ENCODE measurements at regions not wholly inside any gene's neighbourhood (a gene's known extent, or its start where the extent isn't known, plus 50 kb on each side); places are given as distances from the start of the nearest gene placed in this dataset.
"Not testable (repeated sequence)": the region's sequence is repeated elsewhere in the genome, so short reads cannot be mapped to it uniquely, and the experiment has no call there.

DNA sequence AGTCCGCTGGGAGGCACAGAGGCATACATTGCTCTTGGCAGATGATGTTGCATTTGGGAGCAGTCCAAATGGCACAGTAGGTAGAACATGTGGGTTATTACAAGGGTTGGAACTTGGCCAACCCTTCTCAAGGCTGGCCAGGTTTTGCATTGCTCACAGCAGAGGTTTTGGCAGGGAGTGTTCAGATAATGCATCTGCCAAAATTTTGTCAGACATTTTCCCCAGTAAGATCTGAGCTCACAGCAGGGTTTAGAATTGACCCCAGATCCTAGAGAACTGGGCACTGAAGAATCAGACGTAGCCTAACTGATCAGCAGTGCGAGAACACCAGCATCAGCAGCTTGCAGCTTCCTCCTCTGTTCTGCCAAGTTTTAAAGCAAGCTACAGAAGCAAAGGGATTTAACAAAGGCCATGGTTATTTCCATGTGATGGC is 468.8 kb upstream of the KIF2B start:
- DNase-seq (ENCODE audit: low read depth in 1 of 2, low spot score in 1 of 2) = no peak

DNA sequence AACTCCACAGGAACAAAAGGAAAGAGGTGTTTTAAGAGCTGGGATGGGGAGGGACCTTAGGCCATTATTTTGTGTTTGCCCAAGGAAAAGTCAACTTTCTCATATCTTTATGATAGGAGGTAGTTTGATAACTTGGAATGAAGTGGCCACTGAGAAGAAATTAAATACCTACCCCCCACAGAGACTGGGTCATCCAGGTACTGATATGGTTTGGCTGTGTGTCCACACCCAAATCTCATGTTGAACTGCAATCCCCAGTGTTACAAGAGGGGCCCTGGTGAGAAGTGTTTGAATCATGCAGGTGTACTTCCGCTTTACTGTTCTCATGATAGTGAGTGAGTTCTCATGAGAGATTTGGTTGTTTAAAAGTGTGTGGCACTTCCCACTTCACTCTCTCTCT is 477.9 kb upstream of the KIF2B start:
- DNase-seq (ENCODE audit: low read depth in 1 of 2, low spot score in 1 of 2) = no peak

DNA sequence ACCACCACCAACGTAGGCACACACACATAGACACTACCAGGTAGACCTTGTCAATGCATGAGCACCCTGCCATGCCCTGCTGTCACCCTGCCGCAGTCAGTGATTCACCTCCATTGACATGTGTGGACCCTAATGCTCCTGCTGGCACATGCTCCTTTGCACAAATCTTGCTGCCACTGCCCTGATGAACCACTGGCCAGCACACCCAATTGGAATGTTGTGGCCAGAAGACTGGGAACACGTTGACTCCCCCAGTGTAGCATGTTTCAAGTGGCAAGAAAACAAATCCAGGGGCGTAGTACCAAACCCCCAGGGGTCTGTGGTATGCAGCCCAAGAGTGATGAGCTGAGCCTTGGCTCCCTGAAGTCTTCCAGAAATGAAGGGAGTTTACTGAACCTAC is 486.4 kb upstream of the KIF2B start:
- no peak for DNase-seq (ENCODE audit: low read depth in 1 of 2, low spot score in 1 of 2)

DNA sequence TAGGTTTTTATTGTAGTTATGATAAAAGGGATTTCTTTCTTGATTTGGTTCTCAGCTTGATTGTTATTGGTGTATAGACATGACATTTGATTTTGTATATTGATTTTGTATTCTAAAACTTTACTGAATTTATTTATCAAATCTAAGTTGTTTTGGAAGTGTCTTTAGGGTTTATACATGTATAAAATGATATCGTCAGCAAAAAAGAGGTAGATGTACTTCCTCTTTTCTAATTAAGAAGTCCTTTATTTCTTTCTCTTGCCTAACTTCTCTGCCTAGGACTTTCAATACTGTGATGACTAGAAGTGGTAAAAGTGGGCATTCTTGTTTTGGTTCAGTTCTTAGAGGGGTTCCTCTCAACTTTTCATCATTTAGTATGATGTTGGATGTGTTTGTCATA is 487.3 kb upstream of the KIF2B start:
- no peak for DNase-seq (ENCODE audit: low read depth in 1 of 2, low spot score in 1 of 2)

DNA sequence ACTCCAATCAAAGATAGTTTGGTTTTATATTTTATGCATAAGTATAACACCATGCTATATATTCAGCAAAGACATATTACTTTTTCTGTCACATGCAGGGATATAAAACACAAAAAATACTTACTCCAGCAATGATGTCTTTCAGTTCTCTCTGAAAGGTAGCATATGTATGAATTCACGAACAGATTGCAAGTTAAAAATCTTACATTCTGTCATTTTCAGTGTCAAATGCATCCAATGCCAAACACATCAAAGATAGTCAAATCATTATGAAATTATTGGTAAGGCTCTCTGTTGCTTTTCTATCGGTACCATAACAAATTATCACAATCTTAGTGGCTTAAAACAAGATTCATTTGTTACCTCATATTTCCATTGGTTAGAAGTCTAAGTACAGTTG is 492.0 kb upstream of the KIF2B start:
- DNase-seq (ENCODE audit: low read depth in 1 of 2, low spot score in 1 of 2) = no peak

DNA sequence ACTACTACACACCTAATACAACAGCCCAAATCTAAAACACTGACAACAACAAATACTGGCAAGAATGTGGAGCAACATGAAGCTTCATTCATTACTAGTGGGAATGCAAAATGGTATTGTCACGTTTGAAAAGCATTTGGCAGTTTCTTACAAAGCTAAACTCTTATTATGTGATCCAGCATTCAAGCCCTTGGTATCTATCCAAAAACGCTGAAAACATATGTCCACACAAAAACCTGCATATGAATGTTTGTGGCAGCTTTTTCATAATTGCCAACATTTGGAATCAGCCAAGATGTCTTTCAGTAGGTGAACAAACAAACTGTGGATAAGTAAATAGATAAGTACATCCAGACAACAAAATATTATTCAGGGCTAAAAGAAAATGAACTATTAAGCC is 501.1 kb upstream of the KIF2B start:
- no peak for DNase-seq (ENCODE audit: low read depth in 1 of 2, low spot score in 1 of 2)

DNA sequence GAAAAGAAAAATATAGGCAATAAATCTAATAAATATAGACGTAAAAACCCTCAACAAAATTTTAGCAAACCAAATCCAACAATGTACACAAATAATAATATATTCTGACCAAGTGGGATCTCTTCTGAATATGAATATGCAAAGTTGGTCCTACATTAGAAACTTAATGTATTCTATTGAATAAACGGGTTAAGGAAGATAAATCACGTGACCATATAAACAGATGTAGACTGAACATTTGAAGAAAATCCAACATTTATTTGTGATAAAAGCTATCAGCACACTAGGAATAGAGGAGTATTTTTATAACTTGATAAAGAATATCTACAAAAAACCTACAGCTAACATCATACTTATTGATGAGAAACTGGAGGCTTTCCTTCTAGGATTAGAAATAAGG is 502.8 kb upstream of the KIF2B start:
- no peak for DNase-seq (ENCODE audit: low read depth in 1 of 2, low spot score in 1 of 2)

DNA sequence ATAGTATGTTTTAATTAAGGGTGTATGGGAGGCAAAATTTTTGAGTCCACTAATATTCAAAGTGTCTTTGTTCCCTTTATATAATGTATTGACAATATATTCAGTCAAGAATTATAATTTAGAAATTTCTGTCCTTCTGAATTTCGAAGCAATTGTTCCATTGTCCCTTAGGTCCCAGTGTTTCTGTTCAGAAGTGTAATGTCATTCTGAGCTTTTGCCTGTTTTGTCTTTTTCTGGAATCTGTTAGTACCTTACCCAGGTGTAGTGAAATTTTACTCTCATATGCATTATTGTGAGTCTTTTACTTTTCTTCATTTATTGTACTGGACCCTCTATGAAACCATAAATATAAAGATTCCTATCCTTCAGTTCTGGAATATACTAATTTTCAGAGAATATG is 505.7 kb upstream of the KIF2B start:
- DNase-seq (ENCODE audit: low read depth in 1 of 2, low spot score in 1 of 2) = no peak

DNA sequence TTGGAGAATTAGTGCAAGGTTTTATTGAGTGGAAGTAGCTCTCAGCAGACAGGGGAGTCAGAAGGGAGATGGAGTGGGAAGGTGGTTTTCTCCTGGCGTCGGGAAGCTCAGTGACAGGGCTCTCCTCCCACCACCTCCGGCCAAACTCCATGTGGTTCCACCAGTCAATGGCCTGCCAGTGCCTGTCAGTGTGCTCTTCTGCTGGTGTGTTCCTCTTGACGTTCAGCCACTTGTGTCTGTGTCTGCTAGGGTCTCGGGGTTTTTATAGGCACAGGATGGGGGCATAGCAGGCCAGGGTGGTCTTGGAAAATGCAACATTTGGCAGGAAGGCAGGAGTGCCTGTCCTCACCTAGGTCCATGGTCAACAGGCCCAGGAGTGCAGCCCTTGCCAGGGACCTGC is 506.7 kb upstream of the KIF2B start:
- DNase-seq (ENCODE audit: low read depth in 1 of 2, low spot score in 1 of 2) = no peak

DNA sequence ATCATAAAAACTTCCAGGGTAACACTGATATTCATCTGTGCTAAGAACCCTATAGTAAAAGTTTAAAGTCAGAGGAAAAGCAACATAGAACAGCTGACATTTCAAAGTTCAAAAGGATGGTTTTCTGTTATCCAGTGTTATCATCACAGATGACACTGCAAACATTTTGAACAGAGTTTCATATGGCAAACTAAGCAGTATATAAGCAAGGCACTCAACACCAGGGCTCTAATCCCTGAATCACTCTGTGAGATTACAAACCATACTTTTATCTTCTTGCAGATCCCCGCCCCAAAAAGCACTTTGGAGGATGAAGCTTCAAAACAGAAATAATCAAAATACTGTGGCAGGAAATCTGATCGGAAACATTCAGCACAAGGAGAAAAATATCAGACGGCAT is 508.2 kb upstream of the KIF2B start:
- no peak for DNase-seq (ENCODE audit: low read depth in 1 of 2, low spot score in 1 of 2)

DNA sequence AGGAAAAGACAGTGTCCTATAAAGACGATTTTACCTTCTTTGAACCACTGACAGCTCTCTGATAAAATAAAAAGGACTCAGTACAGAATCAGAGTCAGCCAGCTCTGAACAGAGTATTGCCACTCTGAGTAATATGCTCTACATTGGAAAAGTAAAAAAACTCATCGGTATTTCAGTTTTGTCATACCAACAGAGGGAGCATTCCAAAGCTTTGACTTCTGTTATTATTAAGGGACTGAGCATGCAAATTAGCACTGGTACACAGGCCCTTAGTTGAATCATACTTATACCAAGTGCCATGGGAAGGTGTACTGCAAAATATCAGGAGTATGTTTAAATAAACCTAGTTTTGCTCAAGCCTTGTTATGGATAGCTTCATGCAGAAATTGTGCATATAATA is 509.0 kb upstream of the KIF2B start:
- no peak for DNase-seq (ENCODE audit: low read depth in 1 of 2, low spot score in 1 of 2)

DNA sequence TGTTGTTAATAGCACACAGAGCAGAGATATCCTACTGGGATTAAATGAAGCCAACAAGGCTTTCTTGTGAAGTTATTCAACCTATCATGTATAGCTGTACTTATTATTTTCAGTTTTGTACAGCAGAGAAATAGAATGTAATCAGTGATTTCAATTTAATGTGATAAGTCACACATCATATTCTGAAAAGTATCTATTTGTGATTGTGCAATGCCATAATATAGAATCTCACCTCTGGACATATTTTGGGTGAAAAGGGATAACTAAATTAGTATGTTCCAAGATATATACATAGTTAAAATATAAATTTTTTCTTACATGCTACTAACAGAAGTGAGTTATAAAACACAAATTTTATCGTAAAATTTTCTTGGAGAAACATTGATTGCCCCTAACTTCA is 544.3 kb upstream of the KIF2B start:
- no peak for DNase-seq (ENCODE audit: low read depth in 1 of 2, low spot score in 1 of 2)

DNA sequence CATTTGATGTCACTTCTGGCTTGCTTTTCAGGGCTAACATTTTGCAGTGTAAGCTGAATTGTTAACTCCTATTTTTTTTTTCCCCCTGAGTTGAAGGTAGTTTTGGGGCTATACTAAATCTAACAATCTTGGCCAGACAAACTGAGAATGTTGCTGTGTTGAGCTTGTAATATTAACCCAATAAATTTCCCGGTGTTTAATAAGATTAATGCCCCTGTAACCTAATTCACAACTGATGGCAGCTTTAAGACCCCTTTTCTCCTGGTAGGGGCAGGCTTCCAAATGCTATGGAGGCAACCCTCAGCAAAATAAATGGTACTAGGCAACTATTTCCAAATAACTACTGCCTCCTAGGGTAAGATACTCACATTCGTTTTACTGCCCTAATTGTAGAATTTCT is 549.6 kb upstream of the KIF2B start:
- DNase-seq (ENCODE audit: low read depth in 1 of 2, low spot score in 1 of 2) = no peak

DNA sequence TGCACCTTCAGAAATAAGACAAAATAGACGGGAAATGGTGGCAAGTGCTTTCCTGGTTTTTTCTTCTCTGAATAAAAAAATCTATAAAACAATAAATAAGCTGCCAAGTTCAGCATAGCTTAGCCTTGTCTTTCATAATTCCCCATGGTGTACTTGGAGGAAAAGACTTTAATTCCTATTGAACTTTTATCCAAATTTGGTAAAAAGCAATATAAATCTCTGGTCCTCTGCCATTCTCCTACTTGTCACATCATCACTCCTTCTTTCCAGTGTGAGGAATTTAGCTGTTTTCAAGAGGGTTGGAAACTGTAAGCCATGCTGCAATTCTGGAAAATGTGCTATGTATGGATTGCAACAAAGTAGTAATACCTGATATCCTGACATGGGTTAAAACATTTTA is 551.8 kb upstream of the KIF2B start:
- DNase-seq (ENCODE audit: low read depth in 1 of 2, low spot score in 1 of 2) = no peak

DNA sequence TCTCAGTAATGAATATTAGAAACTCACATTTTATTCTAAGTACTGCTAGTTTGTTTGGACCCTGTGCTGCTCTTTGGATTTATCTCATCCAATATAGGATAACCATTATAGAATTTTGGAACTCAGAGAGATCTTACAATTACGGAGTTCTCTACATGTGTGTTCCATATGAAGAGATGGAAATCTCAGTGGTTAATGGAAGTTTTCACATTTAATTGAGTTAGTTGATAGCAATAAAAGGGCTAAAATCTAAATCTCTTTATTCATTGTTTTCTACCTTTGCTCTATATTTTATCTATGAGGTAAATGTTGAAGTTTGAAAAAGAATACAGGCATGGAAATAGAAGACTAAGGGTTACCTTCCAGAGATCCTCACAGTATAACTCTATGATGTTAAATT is 558.0 kb upstream of the KIF2B start:
- DNase-seq (ENCODE audit: low read depth in 1 of 2, low spot score in 1 of 2) = no peak

DNA sequence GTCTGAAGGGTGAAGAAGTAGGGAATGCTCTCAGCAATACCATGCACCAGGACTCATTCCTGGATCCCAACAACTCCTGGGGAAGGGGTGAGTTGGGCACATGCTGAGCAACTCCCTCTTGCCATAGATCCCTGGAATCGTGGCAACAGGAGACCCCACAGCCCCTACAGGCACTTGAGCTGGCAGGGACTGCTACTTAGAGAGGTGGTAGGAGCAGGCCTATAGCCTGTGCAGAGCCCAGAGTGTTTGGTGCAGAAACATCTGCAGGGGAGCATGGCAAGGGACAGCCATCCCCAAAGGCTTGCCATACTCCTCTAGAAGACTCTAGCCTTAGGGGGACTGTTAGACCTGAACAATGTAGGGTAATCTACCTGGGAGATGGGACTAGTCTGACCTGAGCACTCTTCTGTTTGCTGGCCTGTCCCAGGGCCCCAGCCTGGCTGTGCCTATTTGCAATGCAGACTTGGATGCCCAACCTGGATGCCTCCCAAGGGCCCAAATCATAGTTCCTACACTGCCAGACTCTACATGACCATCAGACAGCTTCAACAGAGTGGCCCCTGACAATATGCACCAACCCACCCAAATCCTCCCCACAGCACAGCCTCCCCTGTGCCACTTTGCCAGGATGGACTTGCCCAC is 568.6 kb upstream of the KIF2B start:
- no peak for DNase-seq (ENCODE audit: low read depth in 1 of 2, low spot score in 1 of 2)

DNA sequence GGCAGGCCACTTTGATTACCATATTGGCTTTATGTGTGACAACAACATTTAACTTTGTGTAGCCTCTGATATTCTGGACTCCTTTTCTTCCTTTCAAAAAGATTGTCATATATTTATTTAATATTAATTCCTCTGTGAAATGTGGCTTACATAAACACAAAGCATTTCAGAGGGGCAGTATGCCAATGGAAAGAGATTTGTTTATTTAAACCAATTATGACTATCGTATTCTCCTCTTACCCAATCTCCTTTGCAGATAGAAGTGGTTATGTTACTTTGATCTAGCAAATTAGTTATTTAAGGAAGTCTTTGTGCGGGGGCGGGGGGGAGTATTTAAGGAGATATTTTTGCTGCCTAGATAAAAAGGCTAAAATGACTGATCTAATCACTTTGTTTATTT is 573.7 kb upstream of the KIF2B start:
- no peak for DNase-seq (ENCODE audit: low read depth in 1 of 2, low spot score in 1 of 2)

DNA sequence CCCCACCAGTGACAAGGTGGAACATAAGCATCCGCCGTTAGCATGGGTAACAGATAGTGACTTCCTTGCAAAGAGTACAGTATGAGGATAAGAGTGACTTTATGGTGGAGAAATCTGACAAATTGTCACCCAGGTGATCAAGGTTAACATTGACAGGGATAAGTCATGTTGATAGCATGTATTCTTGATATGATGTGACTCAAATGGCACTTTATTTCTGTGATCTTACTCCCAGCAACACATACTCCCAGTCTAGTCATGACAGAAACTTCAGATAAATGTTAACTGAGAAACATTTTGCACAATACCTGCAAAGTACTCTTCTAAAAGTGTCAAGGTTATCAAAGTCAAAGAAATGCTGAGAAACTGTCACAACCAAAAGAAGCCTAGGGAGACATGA is 588.6 kb upstream of the KIF2B start:
- DNase-seq (ENCODE audit: low read depth in 1 of 2, low spot score in 1 of 2) = no peak

DNA sequence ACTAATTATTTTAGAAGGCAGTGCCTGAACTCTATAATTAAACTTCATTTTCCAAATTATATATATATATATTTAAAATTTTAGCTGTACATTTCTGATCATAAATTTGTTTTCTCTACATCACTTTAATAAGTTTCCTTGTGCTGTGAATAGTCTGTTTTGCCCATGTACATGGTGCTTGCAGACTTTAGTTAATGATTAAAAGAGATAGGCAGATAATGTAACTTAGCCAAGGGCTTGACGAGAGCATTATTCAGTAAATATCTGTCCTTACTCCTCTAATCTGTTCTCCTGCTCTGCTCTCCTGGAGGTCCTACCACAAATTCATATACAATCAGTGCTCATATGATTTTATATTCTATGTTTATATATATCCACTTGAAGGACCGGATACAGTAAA is 595.2 kb upstream of the KIF2B start:
- no peak for DNase-seq (ENCODE audit: low read depth in 1 of 2, low spot score in 1 of 2)

DNA sequence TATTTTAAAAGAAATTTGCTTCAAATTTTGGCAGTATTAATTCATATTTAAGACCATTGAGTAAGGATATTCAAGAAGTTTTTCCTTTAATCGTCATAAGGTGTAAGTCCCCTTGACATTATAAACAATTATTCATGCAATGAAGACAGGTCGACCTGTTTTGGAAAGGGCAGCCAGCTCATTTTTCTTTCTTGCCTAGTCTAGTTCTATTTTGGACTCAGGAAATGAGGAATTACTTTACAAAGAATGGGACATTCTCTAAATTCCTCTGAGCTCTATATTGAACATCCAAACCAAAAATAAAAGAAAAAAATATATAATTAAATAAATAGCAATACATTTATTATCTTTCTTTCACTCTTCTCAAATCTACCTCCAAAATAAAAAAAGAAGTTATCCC is 595.6 kb upstream of the KIF2B start:
- no peak for DNase-seq (ENCODE audit: low read depth in 1 of 2, low spot score in 1 of 2)

DNA sequence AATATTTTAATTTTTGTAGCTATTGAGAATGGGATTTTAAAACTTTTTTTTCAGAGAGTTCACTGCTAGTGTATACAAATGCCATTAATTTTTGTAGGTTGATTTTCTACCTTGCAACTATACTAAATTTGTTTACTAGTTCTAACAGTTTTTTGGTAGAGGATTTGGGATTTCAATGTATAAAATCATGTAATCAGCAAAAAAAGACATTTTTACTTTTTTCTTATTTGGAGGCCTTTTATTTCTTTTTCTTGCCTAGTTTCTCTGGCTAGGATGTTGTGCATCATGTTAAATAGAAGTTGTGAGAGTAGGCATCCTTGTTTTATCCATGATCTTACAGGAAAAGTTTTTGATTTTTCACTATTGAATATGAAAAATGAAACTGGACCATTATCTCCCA is 602.9 kb upstream of the KIF2B start:
- DNase-seq (ENCODE audit: low read depth in 1 of 2, low spot score in 1 of 2) = no peak

DNA sequence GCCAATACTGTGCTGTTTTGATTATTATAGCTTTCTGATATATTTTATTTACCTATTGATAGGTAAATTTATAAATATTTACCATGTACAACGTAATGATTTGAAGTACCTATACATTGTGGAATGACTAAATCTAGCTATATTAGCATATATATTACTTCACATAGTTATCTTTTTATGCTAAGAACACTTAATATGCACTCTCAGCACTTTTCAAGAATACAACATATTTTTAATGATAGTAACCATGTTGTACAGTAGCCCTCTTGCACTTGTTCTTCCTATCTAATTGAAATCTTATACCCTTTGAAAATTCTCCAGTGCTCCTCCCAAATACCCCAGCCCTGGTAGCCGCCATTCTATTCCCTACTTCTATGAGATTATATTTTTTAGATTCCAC is 604.0 kb upstream of the KIF2B start:
- DNase-seq (ENCODE audit: low read depth in 1 of 2, low spot score in 1 of 2) = no peak

DNA sequence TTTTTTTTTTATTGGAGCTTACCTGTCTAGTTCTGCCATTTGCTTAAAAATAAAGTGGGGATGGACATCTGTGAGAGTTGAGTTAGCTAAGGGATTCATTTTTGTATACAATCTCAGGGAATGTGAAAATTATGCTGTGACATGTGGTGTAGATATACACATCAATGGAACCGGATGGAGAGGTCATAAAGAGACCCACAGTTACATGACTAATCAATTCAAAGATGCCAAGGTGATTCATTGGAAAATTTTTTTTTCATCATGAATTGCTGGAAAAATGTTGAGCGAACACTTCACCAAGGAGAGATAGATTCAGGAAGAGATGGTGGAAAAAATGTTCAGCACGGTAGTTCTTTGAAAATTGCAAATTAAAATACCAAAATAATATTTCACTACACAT is 605.4 kb upstream of the KIF2B start:
- DNase-seq (ENCODE audit: low read depth in 1 of 2, low spot score in 1 of 2) = no peak

DNA sequence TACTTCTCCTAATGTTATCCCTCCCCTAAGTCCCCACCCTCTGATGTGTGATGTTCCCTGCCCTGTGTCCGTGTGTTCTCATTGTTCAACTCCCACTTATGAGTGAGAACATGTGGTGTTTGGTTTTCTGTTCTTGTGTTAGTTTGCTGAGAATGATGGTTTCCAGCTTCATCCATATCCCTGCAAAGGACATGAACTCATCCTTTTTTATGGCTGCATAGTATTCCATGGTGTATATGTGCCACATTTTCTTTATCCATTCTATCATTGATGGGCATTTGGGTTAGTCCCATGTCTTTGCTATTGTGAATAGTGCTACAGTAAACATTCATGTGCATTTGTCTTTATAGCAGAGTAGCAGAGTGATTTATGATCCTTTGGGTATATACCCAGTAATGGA is 613.8 kb upstream of the KIF2B start:
- DNase-seq (ENCODE audit: low read depth in 1 of 2, low spot score in 1 of 2) = not testable (repeated sequence)

Measured in activated CD4-positive, alpha-beta T cell treated with anti-CD3 and anti-CD28 coated beads, Interleukin-2, amount 50 U/mL, for 24 hours (primary cell).